PFSK-1 (cell line): ENCODE measurements at regions not wholly inside any gene's neighbourhood (a gene's known extent, or its start where the extent isn't known, plus 50 kb on each side); places are given as distances from the start of the nearest gene placed in this dataset.
A peak's percentile ranks its signal among the peaks of the same experiment; 100 is the strongest.

Experiments used
- FOXP2 ChIP-seq: optimal IDR thresholded peaks from 2 replicates; pipeline ENCODE3; 2011; ENCODE audit warnings: borderline replicate concordance, control low read depth, inconsistent platforms; ENCODE audit not compliant: insufficient read depth; ENCODE audit errors: extremely low read length, extremely low read depth
- POLR2AphosphoS5 ChIP-seq: IDR thresholded peaks from 2 replicates; pipeline ENCODE4 v1.6.1; 2012; ENCODE audit warnings: low read depth, mild to moderate bottlenecking, control low read depth, low read length, moderate library complexity
- SIN3A ChIP-seq: IDR thresholded peaks from 2 replicates; pipeline ENCODE4 v1.6.1; 2012; ENCODE audit warnings: mild to moderate bottlenecking, low read length, moderate library complexity, borderline replicate concordance; ENCODE audit not compliant: insufficient read depth
- TAF1 ChIP-seq: IDR thresholded peaks from 2 replicates; pipeline ENCODE4 v1.6.1; 2012; ENCODE audit warnings: low read length, control low read depth, borderline replicate concordance; ENCODE audit not compliant: insufficient read depth
- TF ChIP-seq, protein P1 (sequence below), 2 experiments: IDR thresholded peaks; 2 replicates each; pipeline versions ENCODE4 v1.6.1 to v1.8.0; 2011 to 2012; ENCODE audit warnings: low read depth in 2 of 2, low read length in 2 of 2, control low read depth in 1 of 2, inconsistent platforms in 1 of 2, mild to moderate bottlenecking in 1 of 2, moderate library complexity in 1 of 2; ENCODE audit not compliant: insufficient read depth in 1 of 2

DNA sequence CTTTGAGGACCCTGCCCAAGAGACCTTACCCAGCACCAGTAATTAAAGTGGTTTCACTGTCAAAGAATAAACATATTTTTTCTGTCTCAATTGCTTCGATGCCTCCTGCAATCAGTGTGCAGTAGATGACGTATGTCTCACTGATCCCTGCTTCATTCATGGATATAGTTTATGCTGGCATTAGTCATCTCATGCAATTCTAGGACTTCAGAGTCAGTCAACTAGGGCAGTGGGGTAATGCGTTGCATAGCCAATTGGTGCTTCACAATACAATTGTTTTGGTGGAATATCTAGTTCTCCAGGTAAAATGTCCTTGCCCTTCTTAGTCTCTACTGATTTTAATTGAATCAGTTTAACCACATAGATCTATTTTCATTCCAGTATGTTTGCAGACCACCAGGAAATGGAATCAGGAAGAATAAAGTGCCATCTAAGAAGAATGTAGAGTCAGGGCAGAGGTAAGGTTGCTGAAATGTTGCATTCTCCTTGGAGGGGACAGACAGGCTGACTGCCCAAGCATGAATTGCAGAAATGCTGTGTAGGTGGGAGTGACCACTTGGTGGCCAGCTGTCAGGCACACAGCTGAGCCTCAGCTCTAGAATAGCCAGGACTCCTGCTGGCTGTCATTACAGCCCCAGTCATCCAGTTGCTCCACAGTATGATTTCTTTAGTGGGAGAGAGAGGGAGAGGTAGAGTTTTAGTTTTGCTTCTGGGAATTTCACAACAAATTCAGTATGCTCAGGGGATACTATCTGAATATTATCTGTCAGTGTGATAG is 73.5 kb upstream of the MEGF10 start:
- TF ChIP-seq SIN3A: 0 out of 2 replicates have a peak, but pooled peaks have one; percentile 19
- TF ChIP-seq FOXP2: no peak
- TF ChIP-seq POLR2AphosphoS5: no peak
- no peak for TF ChIP-seq TAF1
- TF ChIP-seq, protein P1, sequence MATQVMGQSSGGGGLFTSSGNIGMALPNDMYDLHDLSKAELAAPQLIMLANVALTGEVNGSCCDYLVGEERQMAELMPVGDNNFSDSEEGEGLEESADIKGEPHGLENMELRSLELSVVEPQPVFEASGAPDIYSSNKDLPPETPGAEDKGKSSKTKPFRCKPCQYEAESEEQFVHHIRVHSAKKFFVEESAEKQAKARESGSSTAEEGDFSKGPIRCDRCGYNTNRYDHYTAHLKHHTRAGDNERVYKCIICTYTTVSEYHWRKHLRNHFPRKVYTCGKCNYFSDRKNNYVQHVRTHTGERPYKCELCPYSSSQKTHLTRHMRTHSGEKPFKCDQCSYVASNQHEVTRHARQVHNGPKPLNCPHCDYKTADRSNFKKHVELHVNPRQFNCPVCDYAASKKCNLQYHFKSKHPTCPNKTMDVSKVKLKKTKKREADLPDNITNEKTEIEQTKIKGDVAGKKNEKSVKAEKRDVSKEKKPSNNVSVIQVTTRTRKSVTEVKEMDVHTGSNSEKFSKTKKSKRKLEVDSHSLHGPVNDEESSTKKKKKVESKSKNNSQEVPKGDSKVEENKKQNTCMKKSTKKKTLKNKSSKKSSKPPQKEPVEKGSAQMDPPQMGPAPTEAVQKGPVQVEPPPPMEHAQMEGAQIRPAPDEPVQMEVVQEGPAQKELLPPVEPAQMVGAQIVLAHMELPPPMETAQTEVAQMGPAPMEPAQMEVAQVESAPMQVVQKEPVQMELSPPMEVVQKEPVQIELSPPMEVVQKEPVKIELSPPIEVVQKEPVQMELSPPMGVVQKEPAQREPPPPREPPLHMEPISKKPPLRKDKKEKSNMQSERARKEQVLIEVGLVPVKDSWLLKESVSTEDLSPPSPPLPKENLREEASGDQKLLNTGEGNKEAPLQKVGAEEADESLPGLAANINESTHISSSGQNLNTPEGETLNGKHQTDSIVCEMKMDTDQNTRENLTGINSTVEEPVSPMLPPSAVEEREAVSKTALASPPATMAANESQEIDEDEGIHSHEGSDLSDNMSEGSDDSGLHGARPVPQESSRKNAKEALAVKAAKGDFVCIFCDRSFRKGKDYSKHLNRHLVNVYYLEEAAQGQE (IDR thresholded peaks at IDR 0.05; ENCODE audit: insufficient read depth in 1 of 2, low read depth in 2 of 2, low read length in 2 of 2): no peak

DNA sequence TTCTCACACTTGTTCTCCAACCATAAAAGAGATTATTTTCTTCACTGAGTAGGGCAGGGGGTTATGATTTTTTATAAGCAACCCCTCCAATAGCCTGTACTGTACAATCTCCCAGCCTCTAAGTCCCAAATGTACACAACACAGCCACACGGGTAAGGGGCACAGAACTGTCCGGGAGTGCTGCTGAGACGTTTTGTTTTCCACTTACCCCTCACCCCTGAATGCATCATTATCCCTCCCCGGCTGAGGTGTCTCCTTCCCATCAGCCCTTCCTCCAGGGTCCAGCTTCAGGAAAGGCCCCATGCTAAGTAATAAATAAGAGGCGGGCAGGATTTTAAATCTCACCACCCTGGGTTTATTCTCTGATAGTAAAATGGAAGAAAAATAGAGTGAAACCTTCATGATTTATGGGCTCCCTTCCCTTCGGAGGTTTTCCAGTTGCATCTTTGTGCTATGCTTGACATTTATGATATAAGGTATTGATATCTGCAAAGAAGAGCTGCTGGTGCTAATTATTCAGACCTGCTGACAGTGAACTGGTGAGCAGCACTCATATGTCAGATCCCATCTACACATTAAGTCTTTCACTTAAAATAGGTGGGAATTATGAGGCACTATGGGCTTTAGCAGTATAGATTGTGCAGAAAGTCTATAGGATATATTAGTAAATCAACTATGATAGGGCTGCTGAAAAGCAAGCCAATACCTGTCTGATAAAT is 67.2 kb upstream of the MEGF10 start:
- TF ChIP-seq, protein P1 (IDR thresholded peaks at IDR 0.05; ENCODE audit: insufficient read depth in 1 of 2, low read depth in 2 of 2, low read length in 2 of 2): no peak
- TF ChIP-seq POLR2AphosphoS5: no peak
- no peak for TF ChIP-seq TAF1
- TF ChIP-seq SIN3A: no peak
- TF ChIP-seq FOXP2: no peak

DNA sequence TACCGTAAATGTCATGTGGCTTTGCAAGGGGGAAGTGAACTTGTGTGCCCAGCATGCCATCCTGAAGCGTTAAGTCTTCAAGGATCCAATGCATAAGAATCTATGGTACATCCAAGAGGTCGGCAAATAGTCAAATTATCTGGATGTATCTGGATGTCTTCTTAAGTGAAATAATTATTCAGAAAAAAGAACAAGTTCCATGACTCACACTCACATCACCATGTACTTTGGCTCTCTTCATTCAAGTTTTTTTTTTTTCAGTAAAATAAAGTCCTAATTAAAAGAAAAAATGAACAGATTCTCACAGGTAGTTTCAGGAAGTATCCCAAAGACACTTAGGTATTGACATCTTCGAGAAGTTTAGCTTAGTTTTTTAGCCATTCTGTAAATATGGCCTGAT is 62.7 kb upstream of the MEGF10 start:
- TF ChIP-seq FOXP2: no peak
- TF ChIP-seq, protein P1 (IDR thresholded peaks at IDR 0.05; ENCODE audit: insufficient read depth in 1 of 2, low read depth in 2 of 2, low read length in 2 of 2): no peak
- TF ChIP-seq POLR2AphosphoS5: no peak
- no peak for TF ChIP-seq SIN3A
- no peak for TF ChIP-seq TAF1

DNA sequence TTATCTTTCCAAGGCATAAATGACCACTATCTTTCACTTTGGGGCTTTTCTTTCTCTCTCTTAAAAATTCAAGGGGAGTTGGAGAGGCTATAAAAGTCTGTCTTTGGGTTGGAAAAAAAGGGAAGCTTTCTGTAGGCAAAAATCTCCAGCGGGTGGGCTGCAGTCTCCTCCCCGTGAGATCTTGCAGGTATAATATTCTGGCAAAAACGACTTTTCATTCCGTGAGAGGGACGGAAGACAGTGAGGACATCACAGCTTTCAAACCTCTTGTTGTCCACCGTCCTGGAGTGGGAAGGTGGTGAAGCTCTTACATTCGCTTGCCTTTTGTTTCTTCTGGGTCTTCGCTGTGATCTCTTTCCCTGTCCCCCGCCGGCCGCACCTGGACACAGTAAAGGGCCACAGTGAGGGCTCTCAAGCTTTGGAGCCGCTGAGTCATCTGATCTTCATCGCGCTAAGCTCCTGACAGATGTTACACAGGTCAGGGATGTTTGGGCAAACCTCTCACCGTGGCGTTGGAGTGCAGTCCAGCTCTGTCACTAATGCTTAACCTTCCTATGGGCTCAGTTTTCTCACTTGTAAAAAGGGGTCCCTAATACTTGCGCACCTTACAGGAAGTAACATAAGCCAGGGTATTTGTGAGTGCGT is 61.9 kb upstream of the MEGF10 start:
- TF ChIP-seq, protein P1 (IDR thresholded peaks at IDR 0.05; ENCODE audit: insufficient read depth in 1 of 2, low read depth in 2 of 2, low read length in 2 of 2): no peak
- no peak for TF ChIP-seq POLR2AphosphoS5
- TF ChIP-seq TAF1: no peak
- no peak for TF ChIP-seq FOXP2
- no peak for TF ChIP-seq SIN3A
